H1 (cell line): ENCODE measurements at regions not wholly inside any gene's neighbourhood (a gene's known extent, or its start where the extent isn't known, plus 50 kb on each side); places are given as distances from the start of the nearest gene placed in this dataset.

Experiments used
- ASH2L ChIP-seq: fragments of 200-600, 300-600 bp; sonication (generic); IDR thresholded peaks from one replicate; pipeline ENCODE4 v1.7.1; 2017; ENCODE audit warnings: low read length
- CBX8 ChIP-seq: fragments of 300-800, 300-1000 bp; sonication (generic); IDR thresholded peaks from 2 replicates; pipeline ENCODE4 v1.7.1; 2016; ENCODE audit warnings: low read depth, low read length, borderline replicate concordance
- EP300 ChIP-seq, 2 experiments: IDR thresholded peaks; 1 replicate in 1 of 2; 2 replicates in 1 of 2; pipeline ENCODE4 v1.6.1; 2011 to 2012; ENCODE audit warnings: low read depth in 2 of 2, low read length in 2 of 2, mild to moderate bottlenecking in 2 of 2, borderline replicate concordance in 1 of 2, inconsistent platforms in 1 of 2, moderate library complexity in 1 of 2
- NANOG ChIP-seq: IDR thresholded peaks from 2 replicates; pipeline ENCODE4 v1.6.1; 2011; ENCODE audit warnings: low read length, low read depth, mild to moderate bottlenecking, inconsistent platforms; ENCODE audit not compliant: insufficient read depth, poor library complexity, severe bottlenecking
- TF ChIP-seq, protein P1 (sequence below): IDR thresholded peaks from 2 replicates; pipeline ENCODE4 v1.6.1; 2011; ENCODE audit warnings: low read length, improper control_type of control experiment

DNA sequence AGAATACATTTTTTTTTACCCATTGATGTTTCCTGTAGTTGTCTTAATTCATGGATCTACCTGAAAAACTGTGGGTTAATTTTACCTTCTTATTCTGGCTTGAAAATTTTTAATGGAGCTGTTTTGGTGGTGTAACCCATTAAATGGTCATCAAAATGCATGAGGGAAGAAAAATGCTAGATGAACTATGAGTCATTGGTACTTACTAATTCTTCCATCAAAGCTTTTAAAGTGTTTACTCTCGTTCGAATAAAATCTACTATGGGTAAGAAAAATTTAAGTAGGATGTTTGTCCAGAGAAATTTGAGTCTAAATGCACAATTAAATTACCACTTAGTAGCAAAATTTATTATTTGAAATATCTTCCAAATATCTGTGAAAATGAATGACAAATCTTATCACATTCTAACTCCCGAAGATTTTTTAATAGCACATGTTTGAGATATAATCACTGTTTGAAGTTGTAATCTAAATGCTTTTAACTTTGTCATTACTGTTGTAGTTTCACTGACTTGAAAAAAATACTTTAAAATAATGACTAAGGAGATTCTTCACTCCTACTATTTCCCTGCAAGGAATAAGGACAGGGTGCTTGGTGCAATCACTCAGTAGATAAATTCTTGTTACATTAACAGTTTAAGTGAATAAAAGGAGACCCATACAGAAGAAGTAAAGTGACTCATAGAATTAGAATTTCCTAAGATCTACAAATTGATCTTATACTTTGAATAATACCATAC, 437.7 kb downstream of the IRS2 start (continued):
- TF ChIP-seq EP300 (IDR thresholded peaks at IDR 0.05; ENCODE audit: borderline replicate concordance in 1 of 2, low read depth in 2 of 2, low read length in 2 of 2) (no peak), ASH2L (no peak), NANOG (no peak), CBX8 (no peak)
- TF ChIP-seq, protein P1, sequence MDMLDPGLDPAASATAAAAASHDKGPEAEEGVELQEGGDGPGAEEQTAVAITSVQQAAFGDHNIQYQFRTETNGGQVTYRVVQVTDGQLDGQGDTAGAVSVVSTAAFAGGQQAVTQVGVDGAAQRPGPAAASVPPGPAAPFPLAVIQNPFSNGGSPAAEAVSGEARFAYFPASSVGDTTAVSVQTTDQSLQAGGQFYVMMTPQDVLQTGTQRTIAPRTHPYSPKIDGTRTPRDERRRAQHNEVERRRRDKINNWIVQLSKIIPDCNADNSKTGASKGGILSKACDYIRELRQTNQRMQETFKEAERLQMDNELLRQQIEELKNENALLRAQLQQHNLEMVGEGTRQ, result no peak
